AG09319 (cell line): ENCODE measurements at regions not wholly inside any gene's neighbourhood (a gene's known extent, or its start where the extent isn't known, plus 50 kb on each side); places are given as distances from the start of the nearest gene placed in this dataset.

Source experiments
- DNase-seq: peaks from one replicate; pipeline ENCODE4 v3.0.0-alpha.2; 2010; ENCODE audit warnings: low read depth; ENCODE audit errors: extremely low read depth
- TF ChIP-seq, protein P1 (sequence below): IDR thresholded peaks from 2 replicates; pipeline ENCODE4 v1.5.1; 2011; ENCODE audit warnings: low read depth, mild to moderate bottlenecking, inconsistent platforms, low read length, moderate library complexity

GRCh38 chr3:153881201-153881600 is 240.0 kb upstream of the ARHGEF26 start:
- TF ChIP-seq, protein P1, sequence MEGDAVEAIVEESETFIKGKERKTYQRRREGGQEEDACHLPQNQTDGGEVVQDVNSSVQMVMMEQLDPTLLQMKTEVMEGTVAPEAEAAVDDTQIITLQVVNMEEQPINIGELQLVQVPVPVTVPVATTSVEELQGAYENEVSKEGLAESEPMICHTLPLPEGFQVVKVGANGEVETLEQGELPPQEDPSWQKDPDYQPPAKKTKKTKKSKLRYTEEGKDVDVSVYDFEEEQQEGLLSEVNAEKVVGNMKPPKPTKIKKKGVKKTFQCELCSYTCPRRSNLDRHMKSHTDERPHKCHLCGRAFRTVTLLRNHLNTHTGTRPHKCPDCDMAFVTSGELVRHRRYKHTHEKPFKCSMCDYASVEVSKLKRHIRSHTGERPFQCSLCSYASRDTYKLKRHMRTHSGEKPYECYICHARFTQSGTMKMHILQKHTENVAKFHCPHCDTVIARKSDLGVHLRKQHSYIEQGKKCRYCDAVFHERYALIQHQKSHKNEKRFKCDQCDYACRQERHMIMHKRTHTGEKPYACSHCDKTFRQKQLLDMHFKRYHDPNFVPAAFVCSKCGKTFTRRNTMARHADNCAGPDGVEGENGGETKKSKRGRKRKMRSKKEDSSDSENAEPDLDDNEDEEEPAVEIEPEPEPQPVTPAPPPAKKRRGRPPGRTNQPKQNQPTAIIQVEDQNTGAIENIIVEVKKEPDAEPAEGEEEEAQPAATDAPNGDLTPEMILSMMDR = no peak
- no peak for DNase-seq

- DNase-seq = no peak
- TF ChIP-seq, protein P1 = no peak
These were observed 235.8 kb upstream of the ARHGEF26 start for GRCh38 chr3:153885359-153885758.

GRCh38 chr3:153889905-153890334 is 231.3 kb upstream of the ARHGEF26 start:
- TF ChIP-seq, protein P1 = no peak
- DNase-seq = no peak

DNA sequence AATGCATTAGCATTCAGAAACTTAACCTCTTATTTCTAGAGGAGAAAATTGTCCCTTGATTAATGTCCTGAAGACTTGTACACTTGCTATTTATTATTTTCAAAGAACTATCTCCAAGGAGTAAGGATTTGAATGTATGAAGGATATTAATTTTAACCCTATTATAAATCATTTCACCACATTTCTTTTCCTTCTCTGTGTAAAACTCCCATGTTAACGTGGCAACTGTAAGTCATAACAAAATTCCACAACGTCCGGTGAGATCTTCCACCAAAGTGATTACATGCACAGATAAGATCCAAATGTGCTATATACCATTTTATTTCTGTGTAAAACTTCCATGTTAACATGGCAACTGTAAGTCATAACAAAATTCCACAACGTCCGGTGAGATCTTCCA is 229.1 kb upstream of the ARHGEF26 start:
- TF ChIP-seq, protein P1 = no peak
- DNase-seq = no peak

GRCh38 chr3:153894857-153895256 is 226.3 kb upstream of the ARHGEF26 start:
- TF ChIP-seq, protein P1 = no peak
- DNase-seq = no peak

DNA sequence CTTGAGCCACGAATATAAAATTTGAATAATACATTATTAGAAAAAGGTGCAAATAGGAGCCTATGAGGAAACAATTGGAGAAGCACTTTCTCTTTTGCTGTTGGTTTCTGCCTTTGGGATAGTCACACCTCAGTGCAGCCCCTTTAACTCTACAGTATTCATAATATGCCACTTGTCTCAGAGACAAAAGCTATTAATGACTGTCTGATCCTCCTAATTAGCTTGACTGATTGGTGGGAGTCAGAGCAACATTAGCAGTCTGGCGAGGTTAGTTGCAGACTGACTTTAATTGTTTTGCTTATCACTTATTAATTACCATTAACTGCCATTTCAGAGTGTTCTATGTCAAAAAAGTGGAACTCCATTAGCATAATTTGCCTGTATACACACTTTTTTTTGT is 225.0 kb upstream of the ARHGEF26 start:
- TF ChIP-seq, protein P1 = no peak
- no peak for DNase-seq

GRCh38 chr3:153897025-153897723 is 224.0 kb upstream of the ARHGEF26 start:
- TF ChIP-seq, protein P1 = no peak
- no peak for DNase-seq
